ENCODE measurements at regions not wholly inside any gene's neighbourhood (a gene's known extent, or its start where the extent isn't known, plus 50 kb on each side); places are given as distances from the start of the nearest gene placed in this dataset.

DNA sequence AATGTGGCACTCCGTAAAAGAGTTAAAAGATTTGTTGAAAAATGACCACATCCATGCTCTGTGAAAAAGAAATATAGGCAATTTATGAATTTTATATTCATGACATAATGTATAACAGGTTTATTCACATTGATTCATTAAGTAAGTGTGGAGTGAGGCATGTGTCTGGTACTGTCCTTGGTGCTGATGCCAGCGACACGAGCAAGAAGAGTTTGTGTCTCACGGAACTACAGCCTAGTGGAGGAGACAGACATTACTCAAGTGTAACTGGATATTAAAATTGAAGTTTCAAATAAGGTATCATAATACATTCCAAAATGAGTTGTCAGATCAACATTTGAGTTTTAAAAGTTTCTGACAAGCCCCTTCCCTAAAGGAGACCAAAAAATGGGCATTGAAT lies 122.7 kb upstream of the PRNP start:
- ATAC-seq, result peak; percentile 63; the same call in 1 of the 2 replicates
- CTCF ChIA-PET, result no interaction called here
- intact Hi-C loops (cut with micrococcal nuclease), result no loop called here

More for the DNA sequence above, 122.7 kb upstream of the PRNP start:
- H3K79me2 ChIP-seq (ENCODE audit: insufficient read depth, low read length), result no peaks in the 10 kb centered on the region
- POLR2A ChIA-PET, result no interaction called here
- H2AFZ ChIP-seq (ENCODE audit: low read depth, low read length, poor library complexity, severe bottlenecking), result no peak overlapping the region
- H3K4me3 ChIP-seq (replicated peaks in 1 of 2; ENCODE audit: low read depth in 1 of 2, low read length in 2 of 2), result no peak overlapping the region
- H3K9me3 ChIP-seq (ENCODE audit: control insufficient read depth in 1 of 2, insufficient read depth in 1 of 2, low read depth in 1 of 2, low read length in 2 of 2), result no peaks in the 10 kb centered on the region
- no peaks in the 10 kb centered on the region for H3K36me3 ChIP-seq (ENCODE audit: control insufficient read depth in 1 of 2, insufficient read depth in 2 of 2, low read length in 2 of 2)
- H3K4me2 ChIP-seq (ENCODE audit: low read length), result no peak overlapping the region
- BruUV-seq (replicated peaks), result no TSS peak
- DNase-seq (ENCODE audit: low read depth, low spot score), result no peak
- no peaks in the 10 kb centered on the region for H3K27me3 ChIP-seq (ENCODE audit: insufficient read depth, low read length)
- H3K9ac ChIP-seq (ENCODE audit: low read length), result no peak overlapping the region
- no peaks in the 10 kb centered on the region for H3K9me2 ChIP-seq (ENCODE audit: insufficient read depth)
- H3K4me1 ChIP-seq (ENCODE audit: control insufficient read depth in 1 of 2, insufficient read depth in 2 of 2, low read length in 2 of 2), result no peaks in the 10 kb centered on the region
- TF ChIP-seq SP1 (IDR thresholded peaks at IDR 0.05; ENCODE audit: low read depth), result no peak
- TF ChIP-seq, protein P1, sequence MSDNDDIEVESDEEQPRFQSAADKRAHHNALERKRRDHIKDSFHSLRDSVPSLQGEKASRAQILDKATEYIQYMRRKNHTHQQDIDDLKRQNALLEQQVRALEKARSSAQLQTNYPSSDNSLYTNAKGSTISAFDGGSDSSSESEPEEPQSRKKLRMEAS (IDR thresholded peaks at IDR 0.05), result peak; percentile 39; the same call in 1 of the 2 replicates
- TF ChIP-seq, protein P2, sequence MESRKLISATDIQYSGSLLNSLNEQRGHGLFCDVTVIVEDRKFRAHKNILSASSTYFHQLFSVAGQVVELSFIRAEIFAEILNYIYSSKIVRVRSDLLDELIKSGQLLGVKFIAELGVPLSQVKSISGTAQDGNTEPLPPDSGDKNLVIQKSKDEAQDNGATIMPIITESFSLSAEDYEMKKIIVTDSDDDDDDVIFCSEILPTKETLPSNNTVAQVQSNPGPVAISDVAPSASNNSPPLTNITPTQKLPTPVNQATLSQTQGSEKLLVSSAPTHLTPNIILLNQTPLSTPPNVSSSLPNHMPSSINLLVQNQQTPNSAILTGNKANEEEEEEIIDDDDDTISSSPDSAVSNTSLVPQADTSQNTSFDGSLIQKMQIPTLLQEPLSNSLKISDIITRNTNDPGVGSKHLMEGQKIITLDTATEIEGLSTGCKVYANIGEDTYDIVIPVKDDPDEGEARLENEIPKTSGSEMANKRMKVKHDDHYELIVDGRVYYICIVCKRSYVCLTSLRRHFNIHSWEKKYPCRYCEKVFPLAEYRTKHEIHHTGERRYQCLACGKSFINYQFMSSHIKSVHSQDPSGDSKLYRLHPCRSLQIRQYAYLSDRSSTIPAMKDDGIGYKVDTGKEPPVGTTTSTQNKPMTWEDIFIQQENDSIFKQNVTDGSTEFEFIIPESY (IDR thresholded peaks at IDR 0.05; ENCODE audit: extremely low read depth, insufficient replicate concordance, low read length), result no peak
- TF ChIP-seq RAD21 (IDR thresholded peaks at IDR 0.05; ENCODE audit: low read depth), result no peak
- no peak for TF ChIP-seq EZH2phosphoT487 (IDR thresholded peaks at IDR 0.05; ENCODE audit: borderline replicate concordance)
- TF ChIP-seq EGR1 (IDR thresholded peaks at IDR 0.05; ENCODE audit: low read depth), result no peak
- no peak for TF ChIP-seq SIN3A (IDR thresholded peaks at IDR 0.05; ENCODE audit: low read depth)
- TF ChIP-seq SRF (IDR thresholded peaks at IDR 0.05; ENCODE audit: low read depth), result no peak
- no peak for TF ChIP-seq ZFX (IDR thresholded peaks at IDR 0.05)
- TF ChIP-seq, protein P3, sequence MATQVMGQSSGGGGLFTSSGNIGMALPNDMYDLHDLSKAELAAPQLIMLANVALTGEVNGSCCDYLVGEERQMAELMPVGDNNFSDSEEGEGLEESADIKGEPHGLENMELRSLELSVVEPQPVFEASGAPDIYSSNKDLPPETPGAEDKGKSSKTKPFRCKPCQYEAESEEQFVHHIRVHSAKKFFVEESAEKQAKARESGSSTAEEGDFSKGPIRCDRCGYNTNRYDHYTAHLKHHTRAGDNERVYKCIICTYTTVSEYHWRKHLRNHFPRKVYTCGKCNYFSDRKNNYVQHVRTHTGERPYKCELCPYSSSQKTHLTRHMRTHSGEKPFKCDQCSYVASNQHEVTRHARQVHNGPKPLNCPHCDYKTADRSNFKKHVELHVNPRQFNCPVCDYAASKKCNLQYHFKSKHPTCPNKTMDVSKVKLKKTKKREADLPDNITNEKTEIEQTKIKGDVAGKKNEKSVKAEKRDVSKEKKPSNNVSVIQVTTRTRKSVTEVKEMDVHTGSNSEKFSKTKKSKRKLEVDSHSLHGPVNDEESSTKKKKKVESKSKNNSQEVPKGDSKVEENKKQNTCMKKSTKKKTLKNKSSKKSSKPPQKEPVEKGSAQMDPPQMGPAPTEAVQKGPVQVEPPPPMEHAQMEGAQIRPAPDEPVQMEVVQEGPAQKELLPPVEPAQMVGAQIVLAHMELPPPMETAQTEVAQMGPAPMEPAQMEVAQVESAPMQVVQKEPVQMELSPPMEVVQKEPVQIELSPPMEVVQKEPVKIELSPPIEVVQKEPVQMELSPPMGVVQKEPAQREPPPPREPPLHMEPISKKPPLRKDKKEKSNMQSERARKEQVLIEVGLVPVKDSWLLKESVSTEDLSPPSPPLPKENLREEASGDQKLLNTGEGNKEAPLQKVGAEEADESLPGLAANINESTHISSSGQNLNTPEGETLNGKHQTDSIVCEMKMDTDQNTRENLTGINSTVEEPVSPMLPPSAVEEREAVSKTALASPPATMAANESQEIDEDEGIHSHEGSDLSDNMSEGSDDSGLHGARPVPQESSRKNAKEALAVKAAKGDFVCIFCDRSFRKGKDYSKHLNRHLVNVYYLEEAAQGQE (IDR thresholded peaks at IDR 0.05; ENCODE audit: low read depth), result peak; percentile 90
- no peak for TF ChIP-seq YY1 (IDR thresholded peaks at IDR 0.05; ENCODE audit: extremely low read depth, insufficient replicate concordance, low read depth, low read length)
- no peak for TF ChIP-seq POLR2AphosphoS5 (IDR thresholded peaks at IDR 0.05; ENCODE audit: low read depth, low read length)
- no peak for TF ChIP-seq CEBPB (IDR thresholded peaks at IDR 0.05; ENCODE audit: low read depth)
- no peak for TF ChIP-seq FOSL1 (IDR thresholded peaks at IDR 0.05; ENCODE audit: low read depth)
- no peak for TF ChIP-seq POLR2A (IDR thresholded peaks at IDR 0.05; ENCODE audit: borderline replicate concordance, extremely low read depth, insufficient read depth, insufficient read length)
- TF ChIP-seq EZH2 (IDR thresholded peaks at IDR 0.05), result no peak
- TF ChIP-seq, protein P4, sequence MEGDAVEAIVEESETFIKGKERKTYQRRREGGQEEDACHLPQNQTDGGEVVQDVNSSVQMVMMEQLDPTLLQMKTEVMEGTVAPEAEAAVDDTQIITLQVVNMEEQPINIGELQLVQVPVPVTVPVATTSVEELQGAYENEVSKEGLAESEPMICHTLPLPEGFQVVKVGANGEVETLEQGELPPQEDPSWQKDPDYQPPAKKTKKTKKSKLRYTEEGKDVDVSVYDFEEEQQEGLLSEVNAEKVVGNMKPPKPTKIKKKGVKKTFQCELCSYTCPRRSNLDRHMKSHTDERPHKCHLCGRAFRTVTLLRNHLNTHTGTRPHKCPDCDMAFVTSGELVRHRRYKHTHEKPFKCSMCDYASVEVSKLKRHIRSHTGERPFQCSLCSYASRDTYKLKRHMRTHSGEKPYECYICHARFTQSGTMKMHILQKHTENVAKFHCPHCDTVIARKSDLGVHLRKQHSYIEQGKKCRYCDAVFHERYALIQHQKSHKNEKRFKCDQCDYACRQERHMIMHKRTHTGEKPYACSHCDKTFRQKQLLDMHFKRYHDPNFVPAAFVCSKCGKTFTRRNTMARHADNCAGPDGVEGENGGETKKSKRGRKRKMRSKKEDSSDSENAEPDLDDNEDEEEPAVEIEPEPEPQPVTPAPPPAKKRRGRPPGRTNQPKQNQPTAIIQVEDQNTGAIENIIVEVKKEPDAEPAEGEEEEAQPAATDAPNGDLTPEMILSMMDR (IDR thresholded peaks at IDR 0.05 in 2 of 3, conservative IDR thresholded peaks at IDR 0.05 in 1 of 3; ENCODE audit: borderline replicate concordance in 1 of 3, insufficient read depth in 1 of 3, low read depth in 2 of 3, low read length in 2 of 3), result peak in 2 of 3 experiments; percentile 5 to 23; a peak in 1 of 6 replicates
- TF ChIP-seq JUND (IDR thresholded peaks at IDR 0.05), result no peak
- peak; percentile 47; the same call in 1 of the 2 replicates for TF ChIP-seq CBX3 (IDR thresholded peaks at IDR 0.05; ENCODE audit: low read depth)
- RAD21 ChIA-PET (ENCODE audit: low non-redundant PET in 1 of 2, low total read pairs in 2 of 2, uncharacterized antibody in 2 of 2, unreplicated experiment in 2 of 2), result no interaction called here
- H3K27ac ChIP-seq (ENCODE audit: low read depth, low read length), result no peak overlapping the region
- no peaks in the 10 kb centered on the region for H4K20me1 ChIP-seq (ENCODE audit: insufficient read depth)
